ENCODE measurements at regions not wholly inside any gene's neighbourhood (a gene's known extent, or its start where the extent isn't known, plus 50 kb on each side); places are given as distances from the start of the nearest gene placed in this dataset.

DNA sequence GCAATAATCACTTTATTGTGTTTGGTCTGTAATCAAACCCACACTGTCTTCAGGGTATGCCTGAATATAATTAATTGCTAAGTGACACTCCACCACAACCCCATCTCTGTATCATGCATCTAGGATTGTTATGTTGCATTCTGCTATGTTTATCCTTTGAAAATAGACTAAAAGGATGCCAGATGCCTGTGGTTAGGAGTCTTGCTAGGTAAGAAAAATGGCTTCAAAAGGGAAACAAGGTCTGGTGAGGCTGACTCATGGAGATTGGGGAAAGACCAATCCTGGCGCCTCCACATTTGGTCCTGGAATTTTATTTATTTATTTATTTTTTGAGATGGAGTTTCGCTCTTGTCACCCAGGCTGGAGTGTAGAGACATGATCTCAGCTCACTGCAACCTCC lies 360.5 kb upstream of the SLC7A11 start:
- no peaks in the 10 kb centered on the region for H3K27me3 ChIP-seq
- no peak for DNase-seq
- H3K9me3 ChIP-seq, result no peaks in the 10 kb centered on the region
- TF ChIP-seq, protein P1, sequence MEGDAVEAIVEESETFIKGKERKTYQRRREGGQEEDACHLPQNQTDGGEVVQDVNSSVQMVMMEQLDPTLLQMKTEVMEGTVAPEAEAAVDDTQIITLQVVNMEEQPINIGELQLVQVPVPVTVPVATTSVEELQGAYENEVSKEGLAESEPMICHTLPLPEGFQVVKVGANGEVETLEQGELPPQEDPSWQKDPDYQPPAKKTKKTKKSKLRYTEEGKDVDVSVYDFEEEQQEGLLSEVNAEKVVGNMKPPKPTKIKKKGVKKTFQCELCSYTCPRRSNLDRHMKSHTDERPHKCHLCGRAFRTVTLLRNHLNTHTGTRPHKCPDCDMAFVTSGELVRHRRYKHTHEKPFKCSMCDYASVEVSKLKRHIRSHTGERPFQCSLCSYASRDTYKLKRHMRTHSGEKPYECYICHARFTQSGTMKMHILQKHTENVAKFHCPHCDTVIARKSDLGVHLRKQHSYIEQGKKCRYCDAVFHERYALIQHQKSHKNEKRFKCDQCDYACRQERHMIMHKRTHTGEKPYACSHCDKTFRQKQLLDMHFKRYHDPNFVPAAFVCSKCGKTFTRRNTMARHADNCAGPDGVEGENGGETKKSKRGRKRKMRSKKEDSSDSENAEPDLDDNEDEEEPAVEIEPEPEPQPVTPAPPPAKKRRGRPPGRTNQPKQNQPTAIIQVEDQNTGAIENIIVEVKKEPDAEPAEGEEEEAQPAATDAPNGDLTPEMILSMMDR (IDR thresholded peaks at IDR 0.05; ENCODE audit: low read depth, low read length), result no peak
- H3K36me3 ChIP-seq, result no peaks in the 10 kb centered on the region
- H3K4me3 ChIP-seq (ENCODE audit: low read depth, low read length), result no peak overlapping the region
- H3K4me1 ChIP-seq, result 0 out of 2 replicates have a peak, but pooled peaks cover 4% of the 10 kb centered on the region

GRCh38 chr4:138599965-138600364 lies 357.8 kb upstream of the SLC7A11 start:
- Histone ChIP-seq H3K27me3 (no peaks in the 10 kb centered on the region), H3K36me3 (no peaks in the 10 kb centered on the region), H3K4me1 (0 out of 2 replicates have a peak, but pooled peaks cover 4% of the 10 kb centered on the region), H3K4me3 (ENCODE audit: low read depth, low read length) (no peak overlapping the region), H3K9me3 (no peaks in the 10 kb centered on the region)
- TF ChIP-seq, protein P1 (IDR thresholded peaks at IDR 0.05; ENCODE audit: low read depth, low read length), result no peak
- no peak for DNase-seq

GRCh38 chr4:138598226-138598625 lies 356.1 kb upstream of the SLC7A11 start:
- no peak for DNase-seq
- Histone ChIP-seq H3K27me3 (no peaks in the 10 kb centered on the region), H3K9me3 (no peaks in the 10 kb centered on the region), H3K36me3 (no peaks in the 10 kb centered on the region), H3K4me3 (ENCODE audit: low read depth, low read length) (no peak overlapping the region), H3K4me1 (0 out of 2 replicates have a peak, but pooled peaks cover 4% of the 10 kb centered on the region)
- TF ChIP-seq, protein P1 (IDR thresholded peaks at IDR 0.05; ENCODE audit: low read depth, low read length), result no peak

- TF ChIP-seq, protein P1 (IDR thresholded peaks at IDR 0.05; ENCODE audit: low read depth, low read length), result no peak
- no peak overlapping the region for H3K4me3 ChIP-seq (ENCODE audit: low read depth, low read length)
- H3K36me3 ChIP-seq, result no peaks in the 10 kb centered on the region
- no peaks in the 10 kb centered on the region for H3K27me3 ChIP-seq
- no peak for DNase-seq
- 0 out of 2 replicates have a peak, but pooled peaks cover 4% of the 10 kb centered on the region for H3K4me1 ChIP-seq
- H3K9me3 ChIP-seq, result no peaks in the 10 kb centered on the region; the same call in 1 of the 2 replicates
Measured at GRCh38 chr4:138596896-138597295, 354.7 kb upstream of the SLC7A11 start.

GRCh38 chr4:138595731-138596460 lies 353.7 kb upstream of the SLC7A11 start:
- Histone ChIP-seq H3K4me3 (ENCODE audit: low read depth, low read length) (no peak overlapping the region), H3K36me3 (no peaks in the 10 kb centered on the region), H3K9me3 (no peaks in the 10 kb centered on the region; the same call in 1 of the 2 replicates), H3K4me1 (0 out of 2 replicates have a peak, but pooled peaks cover 4% of the 10 kb centered on the region), H3K27me3 (no peaks in the 10 kb centered on the region)
- TF ChIP-seq, protein P1 (IDR thresholded peaks at IDR 0.05; ENCODE audit: low read depth, low read length), result no peak
- no peak for DNase-seq

GRCh38 chr4:138595171-138595570 lies 353.0 kb upstream of the SLC7A11 start:
- TF ChIP-seq, protein P1 (IDR thresholded peaks at IDR 0.05; ENCODE audit: low read depth, low read length), result no peak
- Histone ChIP-seq H3K27me3 (no peaks in the 10 kb centered on the region), H3K4me3 (ENCODE audit: low read depth, low read length) (no peak overlapping the region), H3K4me1 (0 out of 2 replicates have a peak, but pooled peaks cover 4% of the 10 kb centered on the region), H3K9me3 (no peaks in the 10 kb centered on the region; the same call in 1 of the 2 replicates), H3K36me3 (no peaks in the 10 kb centered on the region)
- no peak for DNase-seq
